H1 (cell line): ENCODE measurements at regions not wholly inside any gene's neighbourhood (a gene's known extent, or its start where the extent isn't known, plus 50 kb on each side); places are given as distances from the start of the nearest gene placed in this dataset.

Experiments used
- CTCF ChIA-PET: fragments of 300-600 bp; sonication (Branson Sonifier 250); formaldehyde crosslinking; loops from one replicate; lab custom pipeline; 2021; ENCODE audit not compliant: partially characterized antibody; lab: Charles Lee
- POLR2A ChIA-PET: fragments of 300-600 bp; sonication (Branson Sonifier 250); formaldehyde crosslinking; loops from one replicate; lab custom pipeline; 2021; ENCODE audit warnings: inconsistent platforms; ENCODE audit not compliant: partially characterized antibody; lab: Charles Lee
- DNase-seq, 2 experiments: peaks; one replicate each; pipeline versions ENCODE4 v3.0.0 to v3.0.0-alpha.2; 2010 to 2022; ENCODE audit warnings: low spot score in 2 of 2, low read depth in 1 of 2, mixed read lengths in 1 of 2
- FAIRE-seq: peaks from 2 replicates; lab custom pipeline; 2011; peaks lifted over from hg19 to GRCh38; lab: Jason Lieb, UNC
- H2AFZ ChIP-seq: 2 replicates; pipeline ENCODE4 v1.8.1; 2012; ENCODE audit warnings: low read length, inconsistent platforms
- H2AK5ac ChIP-seq: 2 replicates; pipeline ENCODE4 v1.6.1; 2013; ENCODE audit warnings: low read depth, low read length
- H2BK120ac ChIP-seq: replicated peaks from 2 replicates; pipeline ENCODE3; 2013; ENCODE audit warnings: low read depth, low read length, inconsistent platforms
- H2BK12ac ChIP-seq: 2 replicates; pipeline ENCODE4 v1.6.1; 2013; ENCODE audit warnings: low read depth, low read length
- H2BK15ac ChIP-seq: 2 replicates; pipeline ENCODE4 v1.6.1; 2013; ENCODE audit warnings: low read length
- H2BK20ac ChIP-seq: 2 replicates; pipeline ENCODE4 v1.6.1; 2013; ENCODE audit warnings: low read length
- H2BK5ac ChIP-seq: 2 replicates; pipeline ENCODE4 v1.6.1; 2013; ENCODE audit warnings: low read depth, low read length
- H3K14ac ChIP-seq: 2 replicates; pipeline ENCODE4 v1.6.1; 2013; ENCODE audit warnings: inconsistent platforms; ENCODE audit not compliant: insufficient read length
- H3K18ac ChIP-seq: 2 replicates; pipeline ENCODE4 v1.6.1; 2013; ENCODE audit warnings: low read length; ENCODE audit errors: extremely low read depth
- H3K23ac ChIP-seq: 2 replicates; pipeline ENCODE4 v1.6.1; 2013; ENCODE audit warnings: inconsistent platforms; ENCODE audit not compliant: insufficient read length
- H3K23me2 ChIP-seq: 2 replicates; pipeline ENCODE4 v1.6.1; 2013; ENCODE audit warnings: low read depth, low read length
- H3K27ac ChIP-seq: 2 replicates; pipeline ENCODE4 v1.6.1; 2011; ENCODE audit warnings: low read depth, low read length, inconsistent platforms
- H3K27me3 ChIP-seq, 4 experiments: replicated peaks in 1 of 4; 1 replicate in 1 of 4; 2 replicates in 3 of 4; pipeline versions ENCODE4 v1.6.1 to v1.8.1; 2011 to 2013; ENCODE audit warnings: low read length in 3 of 4, mild to moderate bottlenecking in 3 of 4, inconsistent platforms in 2 of 4, mixed read lengths in 2 of 4, moderate library complexity in 1 of 4; ENCODE audit not compliant: control insufficient read depth in 3 of 4, insufficient read depth in 3 of 4; ENCODE audit errors: extremely low read depth in 1 of 4
- H3K36me3 ChIP-seq, 4 experiments: 2 replicates each; pipeline versions ENCODE4 v1.6.1 to v1.8.1; 2011 to 2013; ENCODE audit warnings: mild to moderate bottlenecking in 4 of 4, low read length in 3 of 4, moderate library complexity in 2 of 4, control low read depth in 1 of 4, inconsistent platforms in 1 of 4; ENCODE audit not compliant: insufficient read depth in 4 of 4, control insufficient read depth in 2 of 4
- H3K4ac ChIP-seq: replicated peaks from 2 replicates; pipeline ENCODE3; 2013; ENCODE audit warnings: low read length, low read depth, mixed read lengths, inconsistent platforms; ENCODE audit not compliant: insufficient read length
- H3K4me1 ChIP-seq, 4 experiments: replicated peaks in 1 of 4; 1 replicate in 1 of 4; 2 replicates in 3 of 4; pipeline versions ENCODE4 v1.6.1 to v1.8.1; 2011 to 2013; ENCODE audit warnings: low read length in 3 of 4, inconsistent platforms in 2 of 4, mixed read lengths in 1 of 4; ENCODE audit not compliant: insufficient read depth in 4 of 4, control insufficient read depth in 3 of 4
- H3K4me2 ChIP-seq, 2 experiments: 2 replicates each; pipeline versions ENCODE4 v1.6.1 to v1.8.1; 2011 to 2013; ENCODE audit warnings: low read depth in 2 of 2, low read length in 2 of 2, control low read depth in 1 of 2, inconsistent platforms in 1 of 2, mild to moderate bottlenecking in 1 of 2; ENCODE audit not compliant: insufficient read depth in 1 of 2
- H3K4me3 ChIP-seq, 4 experiments: fragments of 200-600, 300-600 bp in 1 of 4; sonication (generic), shearing (Covaris generic), sonication (Bioruptor Twin) in 1 of 4; 2 replicates each; pipeline versions ENCODE4 v1.5.1 to v1.8.1; 2011 to 2016; ENCODE audit warnings: low read length in 4 of 4, low read depth in 3 of 4, control low read depth in 2 of 4, inconsistent platforms in 2 of 4, mild to moderate bottlenecking in 2 of 4, mixed read lengths in 1 of 4, moderate library complexity in 1 of 4; ENCODE audit not compliant: insufficient read depth in 2 of 4; ENCODE audit errors: extremely low read depth in 1 of 4
- H3K56ac ChIP-seq: replicated peaks from 2 replicates; pipeline ENCODE3; 2013; ENCODE audit warnings: low read depth, mild to moderate bottlenecking, mixed read lengths, low read length, inconsistent platforms; ENCODE audit not compliant: insufficient read length
- H3K79me1 ChIP-seq: 2 replicates; pipeline ENCODE4 v1.6.1; 2013; ENCODE audit warnings: low read depth, low read length, control low read depth
- H3K79me2 ChIP-seq, 2 experiments: 2 replicates each; pipeline versions ENCODE4 v1.6.1 to v1.8.1; 2012 to 2013; ENCODE audit warnings: low read length in 2 of 2, mild to moderate bottlenecking in 2 of 2, inconsistent platforms in 1 of 2; ENCODE audit not compliant: insufficient read depth in 2 of 2, control insufficient read depth in 1 of 2
- H3K9ac ChIP-seq, 4 experiments: replicated peaks in 1 of 4; 1 replicate in 1 of 4; 2 replicates in 3 of 4; pipeline versions ENCODE4 v1.6.1 to v1.8.1; 2011 to 2013; ENCODE audit warnings: low read depth in 3 of 4, low read length in 3 of 4, control low read depth in 2 of 4, mild to moderate bottlenecking in 2 of 4, moderate library complexity in 2 of 4, inconsistent platforms in 1 of 4; ENCODE audit errors: extremely low read depth in 1 of 4
- H3K9me3 ChIP-seq, 2 experiments: 2 replicates each; pipeline versions ENCODE4 v1.6.1 to v1.8.1; 2012 to 2013; ENCODE audit warnings: mild to moderate bottlenecking in 2 of 2, moderate library complexity in 2 of 2, control low read depth in 1 of 2, inconsistent platforms in 1 of 2, low read depth in 1 of 2, low read length in 1 of 2, mixed read lengths in 1 of 2; ENCODE audit not compliant: insufficient read depth in 2 of 2
- H4K20me1 ChIP-seq, 2 experiments: replicated peaks in 1 of 2; 2 replicates each; pipeline versions ENCODE3 to v1.8.1; 2011 to 2013; ENCODE audit warnings: inconsistent platforms in 2 of 2, low read length in 2 of 2, mild to moderate bottlenecking in 1 of 2; ENCODE audit not compliant: insufficient read depth in 2 of 2, control insufficient read depth in 1 of 2
- H4K5ac ChIP-seq: 2 replicates; pipeline ENCODE4 v1.6.1; 2013; ENCODE audit warnings: low read length, low read depth, mixed read lengths, inconsistent platforms; ENCODE audit not compliant: insufficient read length
- H4K8ac ChIP-seq: 2 replicates; pipeline ENCODE4 v1.8.0; 2013; ENCODE audit warnings: mild to moderate bottlenecking, moderate library complexity, low read length, inconsistent platforms; ENCODE audit not compliant: insufficient read depth; ENCODE audit errors: extremely low read depth
- H4K91ac ChIP-seq: replicated peaks from 2 replicates; pipeline ENCODE3; 2013; ENCODE audit warnings: low read length, mixed read lengths, inconsistent platforms; ENCODE audit not compliant: insufficient read length
- ASH2L ChIP-seq: fragments of 200-600, 300-600 bp; sonication (generic); IDR thresholded peaks from one replicate; pipeline ENCODE4 v1.7.1; 2017; ENCODE audit warnings: low read length
- CHD2 ChIP-seq: IDR thresholded peaks from 2 replicates; pipeline ENCODE4 v1.6.1; 2012; ENCODE audit warnings: low read length, improper control_type of control experiment
- NANOG ChIP-seq: IDR thresholded peaks from 2 replicates; pipeline ENCODE4 v1.6.1; 2011; ENCODE audit warnings: low read length, low read depth, mild to moderate bottlenecking, inconsistent platforms; ENCODE audit not compliant: insufficient read depth, poor library complexity, severe bottlenecking
- NRF1 ChIP-seq: IDR thresholded peaks from 2 replicates; pipeline ENCODE4 v1.6.1; 2011; ENCODE audit warnings: mild to moderate bottlenecking, low read depth, low read length, improper control_type of control experiment
- RBBP5 ChIP-seq: IDR thresholded peaks from 2 replicates; pipeline ENCODE4 v1.7.1; 2012; ENCODE audit warnings: low read depth, mild to moderate bottlenecking, inconsistent platforms, low read length, moderate library complexity, borderline replicate concordance
- RNF2 ChIP-seq: fragments of 200-900, 300-1000 bp; sonication (generic); IDR thresholded peaks from 2 replicates; pipeline ENCODE4 v1.7.1; 2016; ENCODE audit warnings: borderline replicate concordance, low read depth, mild to moderate bottlenecking, antibody characterized with exemption, low read length; ENCODE audit not compliant: poor library complexity, severe bottlenecking; ENCODE audit errors: missing control alignments
- SP4 ChIP-seq: IDR thresholded peaks from 2 replicates; pipeline ENCODE4 v1.6.1; 2012; ENCODE audit warnings: low read length, inconsistent platforms
- TAF7 ChIP-seq: optimal IDR thresholded peaks from 2 replicates; pipeline ENCODE3; 2011; ENCODE audit warnings: low read depth, mild to moderate bottlenecking, inconsistent platforms, low read length, moderate library complexity, borderline replicate concordance
- TCF12 ChIP-seq: IDR thresholded peaks from 2 replicates; pipeline ENCODE4 v1.6.1; 2011; ENCODE audit warnings: low read depth, mild to moderate bottlenecking, low read length
- WGBS, 2 experiments: shearing (Covaris generic) in 1 of 2; methylation state at CpG; one replicate each; pipeline versions ENCODE4 v1.1.6 to v1.1.7; 2013 to 2015; ENCODE audit warnings: low lambda C conversion rate in 2 of 2, mixed read lengths in 2 of 2, inconsistent platforms in 1 of 2, low coverage in 1 of 2, missing lambda C conversion rate in 1 of 2; ENCODE audit not compliant: insufficient replicate concordance in 2 of 2, insufficient coverage in 1 of 2, insufficient read length in 1 of 2; ENCODE audit errors: extremely low coverage in 1 of 2, missing lambda C conversion rate in 1 of 2; 5-methylcytosine and 5-hydroxymethylcytosine counted together
- TF ChIP-seq, protein P1 (sequence below): IDR thresholded peaks from 2 replicates; pipeline ENCODE4 v1.6.1; 2012; ENCODE audit warnings: inconsistent platforms

DNA sequence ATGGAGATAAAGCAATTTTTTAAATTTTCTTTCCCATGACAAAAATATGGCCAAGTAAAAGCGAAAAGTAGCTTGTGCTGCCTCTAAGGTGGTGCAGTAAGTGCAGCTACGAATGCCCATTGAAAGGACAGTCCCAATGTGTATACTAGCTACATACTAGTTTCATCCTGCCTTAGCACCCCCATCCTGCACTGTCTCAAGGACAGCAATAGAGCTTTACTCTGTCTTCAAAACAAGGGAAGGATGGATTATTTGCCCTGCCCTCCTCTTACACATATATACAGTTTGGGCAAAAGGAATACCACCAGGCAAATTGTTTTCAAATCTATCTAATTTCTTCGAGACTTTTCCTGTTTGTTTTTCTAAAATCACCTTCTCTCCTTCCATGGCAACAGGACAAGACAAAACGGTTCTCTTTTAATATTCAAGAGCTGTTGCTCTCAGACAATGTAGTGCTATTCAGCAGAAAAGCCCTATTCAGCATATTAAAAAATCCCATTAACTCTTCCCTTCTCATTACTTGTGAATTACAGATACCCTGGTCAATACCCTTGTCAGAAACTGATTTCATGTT is 75.1 kb upstream of the SLC7A11 start:
- H3K14ac ChIP-seq: no peak overlapping the region
- H3K4me1 ChIP-seq: peaks cover 0 to 12% (median 2%) of the 10 kb centered on the region in 4 experiments; a peak in 3 of 7 replicates
- no peak overlapping the region for H3K23ac ChIP-seq
- DNase-seq (no peak), FAIRE-seq (no peak)
- H2AFZ ChIP-seq: no peak overlapping the region
- TF ChIP-seq ASH2L: no peak
- TF ChIP-seq RNF2: no peak
- no peak for TF ChIP-seq RBBP5
- no peak for TF ChIP-seq SP4
- TF ChIP-seq TCF12: no peak
- TF ChIP-seq CHD2: no peak
- TF ChIP-seq TAF7: no peak
- TF ChIP-seq, protein P1, sequence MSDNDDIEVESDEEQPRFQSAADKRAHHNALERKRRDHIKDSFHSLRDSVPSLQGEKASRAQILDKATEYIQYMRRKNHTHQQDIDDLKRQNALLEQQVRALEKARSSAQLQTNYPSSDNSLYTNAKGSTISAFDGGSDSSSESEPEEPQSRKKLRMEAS: no peak
- no peak for TF ChIP-seq NRF1
- TF ChIP-seq NANOG: no peak
- H3K79me2 ChIP-seq: no peaks in the 10 kb centered on the region
- no peaks in the 10 kb centered on the region for H3K23me2 ChIP-seq
- H4K20me1 ChIP-seq: no peaks in the 10 kb centered on the region
- H3K4me2 ChIP-seq: 0 out of 4 replicates have a peak overlapping the region, but pooled peaks of 1 of the 2 experiments have one; percentile 15
- H3K9ac ChIP-seq: no peak overlapping the region
- H3K4me3 ChIP-seq: no peak overlapping the region
- no peak overlapping the region for H3K27ac ChIP-seq
- H4K8ac ChIP-seq: no peak overlapping the region
- no peak overlapping the region for H3K18ac ChIP-seq
- 66% methylated on average over 4 of the region's 4 CpGs; no CpG with 5 or more reads in 1 of the 2 experiments for WGBS, 2 experiments
- no peak overlapping the region for H4K91ac ChIP-seq
- H2BK120ac ChIP-seq: no peak overlapping the region
- H2BK15ac ChIP-seq: no peak overlapping the region
- no peaks in the 10 kb centered on the region for H3K36me3 ChIP-seq
- ChIA-PET CTCF (interaction anchor here (1.6 kb wide), 1 partner anchor 11 kb away, joined by 3 read pairs; no protein-coding TSS in a partner anchor), POLR2A (no interaction called here)
- H3K56ac ChIP-seq: no peak overlapping the region
- H2BK5ac ChIP-seq: no peak overlapping the region
- no peak overlapping the region for H3K4ac ChIP-seq
- H2BK20ac ChIP-seq: no peak overlapping the region
- H3K27me3 ChIP-seq: no peaks in the 10 kb centered on the region
- no peak overlapping the region for H2AK5ac ChIP-seq
- H3K79me1 ChIP-seq: no peaks in the 10 kb centered on the region
- no peak overlapping the region for H4K5ac ChIP-seq
- H2BK12ac ChIP-seq: no peak overlapping the region
- no peaks in the 10 kb centered on the region for H3K9me3 ChIP-seq
